ENCODE measurements at regions not wholly inside any gene's neighbourhood (a gene's known extent, or its start where the extent isn't known, plus 50 kb on each side); places are given as distances from the start of the nearest gene placed in this dataset.

GRCh38 chr2:144982481-144982880 lies 462.6 kb upstream of the ZEB2 start:
- no peak for TF ChIP-seq CTCF (IDR thresholded peaks at IDR 0.05)
- TF ChIP-seq POLR2A (IDR thresholded peaks at IDR 0.05), result no peak

Measured in testis (tissue), 2 donors.